DMS153 (cell line): ENCODE measurements at regions not wholly inside any gene's neighbourhood (a gene's known extent, or its start where the extent isn't known, plus 50 kb on each side); places are given as distances from the start of the nearest gene placed in this dataset.
"Not testable (repeated sequence)": the region's sequence is repeated elsewhere in the genome, so short reads cannot be mapped to it uniquely, and the experiment has no call there.

Experiments
- DNase-seq: peaks from one replicate; lab custom pipeline; 2025; lab: John Stamatoyannopoulos, UW

DNA sequence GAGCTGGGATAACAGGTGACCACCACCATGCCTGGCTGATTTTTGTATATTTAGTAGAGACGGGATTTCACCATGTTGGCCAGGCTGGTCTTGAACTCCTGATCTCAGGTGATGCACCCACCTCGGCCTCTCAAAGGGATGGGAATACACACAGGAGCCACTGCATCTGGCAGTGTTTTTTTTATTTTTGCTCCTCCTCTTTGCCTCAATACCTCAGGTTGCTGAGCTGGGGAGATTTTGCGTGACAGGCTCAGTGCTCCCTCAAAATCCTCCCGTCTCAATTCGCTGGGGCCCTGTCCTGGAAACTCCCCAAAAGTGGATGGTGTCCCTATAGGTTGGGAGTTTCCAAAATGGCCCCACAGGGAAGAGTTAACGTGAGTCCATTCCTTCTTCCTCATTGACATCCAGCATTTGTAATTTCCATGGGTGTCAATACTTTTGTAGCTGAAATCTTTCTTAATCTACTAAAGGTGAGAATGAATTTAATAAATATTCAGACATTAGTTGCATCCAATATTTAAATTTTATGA lies 71.8 kb downstream of the GGTLC2 start:
- no peak for DNase-seq

- no peak for DNase-seq
These were observed 73.2 kb downstream of the GGTLC2 start for GRCh38 chr22:22717664-22718063.

DNA sequence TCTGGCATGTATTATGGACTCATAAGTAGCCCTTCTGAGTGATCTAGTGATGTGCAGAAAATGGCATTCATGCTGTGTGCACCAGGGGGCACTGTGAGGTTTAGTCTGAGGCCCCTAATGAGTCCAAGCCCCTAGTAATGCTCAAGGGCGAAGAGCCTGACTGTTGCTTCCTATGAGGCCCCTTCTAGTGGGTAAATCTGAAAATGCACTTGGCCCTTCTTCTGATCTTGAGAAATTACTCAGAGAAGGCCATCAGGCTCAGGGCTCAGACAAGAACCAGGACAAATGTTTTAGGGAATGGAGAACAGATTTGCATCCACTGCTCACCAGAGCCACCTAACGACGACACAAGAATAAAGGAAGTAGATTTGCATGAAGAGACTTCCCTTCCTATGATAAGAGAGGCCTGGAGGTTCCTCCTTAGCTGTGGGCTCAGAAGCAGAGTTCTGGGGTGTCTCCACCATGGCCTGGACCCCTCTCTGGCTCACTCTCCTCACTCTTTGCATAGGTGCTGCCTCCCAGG lies 75.8 kb downstream of the GGTLC2 start:
- no peak for DNase-seq

DNA sequence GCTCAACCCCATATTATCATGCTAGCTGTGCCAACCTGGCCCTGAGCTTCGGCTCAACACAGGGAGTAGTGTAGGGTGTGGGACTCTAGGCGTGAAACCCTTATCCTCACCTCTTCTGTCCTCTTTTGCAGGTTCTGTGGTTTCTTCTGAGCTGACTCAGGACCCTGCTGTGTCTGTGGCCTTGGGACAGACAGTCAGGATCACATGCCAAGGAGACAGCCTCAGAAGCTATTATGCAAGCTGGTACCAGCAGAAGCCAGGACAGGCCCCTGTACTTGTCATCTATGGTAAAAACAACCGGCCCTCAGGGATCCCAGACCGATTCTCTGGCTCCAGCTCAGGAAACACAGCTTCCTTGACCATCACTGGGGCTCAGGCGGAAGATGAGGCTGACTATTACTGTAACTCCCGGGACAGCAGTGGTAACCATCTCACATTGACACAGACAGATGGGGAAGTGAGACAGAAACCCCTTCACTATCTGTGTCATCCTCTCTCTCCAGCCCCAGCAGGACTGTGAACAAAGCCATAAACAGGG lies 76.4 kb downstream of the GGTLC2 start:
- no peak for DNase-seq

DNA sequence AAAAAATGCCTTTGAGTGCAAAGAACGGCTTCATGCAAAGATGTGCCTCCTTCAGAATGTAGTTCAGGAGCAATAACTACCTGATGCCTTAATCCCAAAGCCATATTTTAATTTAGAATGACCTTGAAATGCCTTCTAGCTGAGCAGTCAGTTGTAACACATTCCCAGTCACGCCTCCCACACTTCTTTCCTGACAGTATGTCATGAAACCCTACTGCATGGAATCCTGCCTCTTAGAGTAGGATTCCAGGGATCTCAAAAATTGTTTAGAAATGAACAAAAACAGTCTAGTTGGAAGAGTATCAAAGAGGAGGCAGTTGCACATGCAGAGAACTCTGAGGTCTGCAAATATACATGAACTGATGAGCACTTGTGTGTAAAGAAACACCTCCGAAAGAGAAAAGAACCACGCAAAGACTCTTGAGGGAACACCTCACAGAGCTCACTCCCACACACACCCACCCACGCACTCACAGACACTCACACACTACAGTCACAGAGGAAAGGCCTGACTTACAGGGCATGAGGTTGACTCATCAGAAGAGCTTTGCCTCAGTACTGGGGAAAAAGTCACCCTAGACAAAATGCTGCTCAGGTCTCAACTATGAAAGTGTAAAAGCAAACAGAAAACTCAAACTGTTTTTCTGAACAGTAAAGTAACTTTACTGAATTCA lies 77.4 kb downstream of the GGTLC2 start:
- no peak for DNase-seq

- DNase-seq: no peak
These were observed 84.0 kb downstream of the GGTLC2 start for GRCh38 chr22:22728382-22728781.

GRCh38 chr22:22730655-22731373 lies 86.4 kb downstream of the GGTLC2 start:
- no peak for DNase-seq

GRCh38 chr22:22731374-22731676 lies 86.9 kb downstream of the GGTLC2 start:
- DNase-seq: no peak

DNA sequence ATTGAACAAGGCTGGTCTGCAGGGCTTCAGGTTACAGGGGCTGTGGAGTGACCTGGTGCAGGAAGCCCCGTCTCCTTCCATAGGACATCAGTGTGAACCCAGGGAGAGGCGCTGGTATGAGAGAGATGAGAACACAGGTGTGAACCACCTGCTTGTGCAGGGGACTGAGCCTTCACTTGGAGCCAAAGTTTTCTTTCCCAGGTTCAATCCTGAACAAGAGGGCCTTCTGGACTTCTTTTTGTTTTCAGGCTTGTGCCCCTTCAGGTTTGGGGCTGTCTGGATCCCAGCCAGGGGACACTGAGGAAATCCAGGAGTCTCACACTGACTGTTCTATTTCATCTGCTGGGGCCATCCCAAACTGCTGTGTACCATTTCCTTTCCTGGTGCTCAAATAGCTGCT lies 88.6 kb downstream of the GGTLC2 start:
- DNase-seq: not testable (repeated sequence)

DNA sequence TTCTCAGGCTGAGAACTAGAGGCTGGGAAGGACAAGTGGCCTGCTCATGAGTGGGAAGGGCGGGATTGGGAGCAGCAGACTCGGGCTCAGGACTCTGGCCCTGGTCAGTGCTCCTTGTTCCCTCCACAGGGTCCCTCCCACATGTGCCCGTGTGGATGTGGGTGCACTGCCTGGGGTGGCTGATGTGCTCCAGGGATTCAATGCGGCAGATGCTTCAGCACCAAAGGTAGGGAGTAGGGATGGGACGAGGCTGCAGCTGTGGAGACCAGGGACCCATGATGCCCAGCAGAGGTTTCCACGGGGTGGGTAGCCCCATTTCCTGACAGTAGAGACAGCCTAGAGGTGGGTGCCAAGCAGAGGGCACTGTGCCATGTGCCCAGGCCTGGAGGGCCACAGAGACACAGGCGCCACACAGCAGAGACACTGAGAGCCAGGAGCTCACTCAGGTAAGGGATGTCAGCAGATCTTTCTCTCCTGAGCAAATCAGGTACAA lies 89.5 kb downstream of the GGTLC2 start:
- DNase-seq: no peak

GRCh38 chr22:22734395-22735272 lies 90.2 kb downstream of the GGTLC2 start:
- not testable (repeated sequence) for DNase-seq

DNA sequence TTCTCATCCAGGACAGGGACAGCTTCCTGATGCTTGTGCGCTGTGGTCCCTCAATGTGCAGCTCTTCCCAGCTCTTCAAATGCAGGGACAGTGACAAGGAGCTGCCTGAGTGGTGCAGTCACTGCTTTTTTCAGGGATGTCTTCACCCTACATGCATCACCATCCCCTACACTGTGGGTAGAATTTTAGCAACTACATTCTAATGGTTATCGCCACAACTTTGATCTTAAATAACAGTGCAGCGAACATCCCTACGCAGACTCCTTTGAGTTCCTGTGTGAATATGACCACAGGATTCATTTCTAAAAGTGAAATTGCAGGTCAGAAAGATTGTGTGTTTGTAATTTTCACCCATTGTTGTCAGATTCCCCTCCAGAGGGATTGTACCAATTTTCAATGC lies 90.9 kb downstream of the GGTLC2 start:
- not testable (repeated sequence) for DNase-seq

DNA sequence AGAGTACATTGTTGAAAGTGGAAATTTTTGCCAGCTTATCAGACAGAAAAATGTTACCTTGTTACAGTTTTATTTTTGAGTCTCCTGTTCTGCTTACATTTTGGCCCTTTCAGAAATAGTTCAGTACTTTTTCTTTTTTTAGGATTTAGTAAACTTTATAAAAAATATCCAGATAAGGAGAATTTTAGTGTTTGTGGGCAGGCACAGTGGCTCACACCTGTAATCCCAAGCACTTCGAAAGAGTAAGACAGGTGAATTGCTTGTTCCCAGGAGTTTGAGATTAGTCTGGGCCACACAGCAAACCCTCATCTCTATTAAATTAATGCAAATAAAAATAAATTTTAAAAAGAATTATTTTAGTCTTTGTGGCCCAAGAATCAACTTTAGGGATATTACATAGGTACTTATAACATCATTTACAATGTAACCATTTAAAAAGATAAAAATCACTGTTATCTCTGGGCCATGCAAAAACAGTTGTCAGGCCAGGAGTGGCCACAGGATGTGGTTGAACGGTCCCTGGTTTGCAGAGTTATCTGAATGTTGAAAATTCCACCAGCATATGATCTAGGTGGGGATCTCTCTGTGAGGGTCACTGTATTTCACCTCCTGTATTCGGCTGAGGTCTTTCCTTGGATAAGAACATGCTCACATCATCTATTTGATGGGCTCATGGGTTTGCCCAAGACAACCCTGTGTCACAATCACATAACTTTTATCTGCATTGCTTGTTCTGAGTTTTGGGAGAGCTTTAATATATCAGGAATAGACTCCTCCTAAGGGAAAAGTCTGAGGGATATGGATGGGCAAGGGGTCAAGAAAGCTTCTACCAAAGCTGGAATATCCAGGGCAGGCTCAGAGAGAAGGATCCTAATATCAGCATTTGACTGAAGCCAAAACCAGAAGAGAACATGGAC lies 91.5 kb downstream of the GGTLC2 start:
- no peak for DNase-seq

- DNase-seq: no peak
These were observed 93.2 kb downstream of the GGTLC2 start for GRCh38 chr22:22737590-22737989.

DNA sequence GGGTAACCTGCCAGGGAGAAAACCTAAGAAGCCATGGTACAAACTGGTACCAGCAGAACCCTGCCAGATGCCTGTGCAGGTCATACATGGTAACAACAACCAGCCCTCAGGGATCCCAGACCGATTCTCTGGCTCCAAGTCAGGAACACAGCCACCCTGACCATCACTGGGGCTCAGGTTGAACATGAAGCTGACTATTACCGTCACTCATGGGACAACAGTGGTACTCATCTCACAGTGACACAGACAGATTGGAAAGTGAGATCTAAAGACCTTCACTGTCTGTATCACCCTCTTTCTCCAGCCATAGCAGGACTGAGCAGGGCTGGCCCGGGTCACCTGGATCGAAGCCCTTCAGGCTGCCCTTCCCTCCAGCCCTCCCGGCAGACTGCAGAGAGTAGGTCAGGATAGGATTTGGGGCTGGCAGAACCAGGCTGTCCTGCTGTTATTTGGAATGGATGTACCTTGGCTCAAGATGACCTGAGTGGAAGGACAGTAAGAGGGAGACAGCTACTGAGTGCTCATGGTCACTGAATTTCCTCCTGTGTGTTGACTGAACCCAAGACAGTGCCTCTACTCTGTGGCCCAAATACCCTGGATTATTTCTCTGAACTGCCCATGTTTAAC lies 94.7 kb downstream of the GGTLC2 start:
- no peak for DNase-seq

- no peak for DNase-seq
These were observed 96.3 kb downstream of the GGTLC2 start for GRCh38 chr22:22740560-22741276.

DNA sequence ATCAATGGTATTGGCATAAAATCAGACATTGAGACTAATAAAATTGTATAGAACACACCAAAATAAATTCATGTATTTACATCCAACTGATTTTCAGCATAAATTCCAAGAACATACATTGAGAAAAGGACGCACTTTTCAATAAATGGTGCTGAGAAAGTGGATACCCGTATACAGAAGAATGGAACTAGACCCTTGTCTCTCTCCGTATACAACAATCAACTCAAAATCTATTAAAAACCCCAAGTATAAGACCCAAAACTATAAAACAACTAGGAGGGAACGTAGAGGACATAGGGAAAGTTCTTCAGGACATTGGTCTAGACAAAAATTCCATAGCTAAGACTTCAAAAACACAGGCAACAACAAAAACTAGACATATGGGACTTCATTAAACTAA lies 97.4 kb downstream of the GGTLC2 start:
- DNase-seq: no peak

DNA sequence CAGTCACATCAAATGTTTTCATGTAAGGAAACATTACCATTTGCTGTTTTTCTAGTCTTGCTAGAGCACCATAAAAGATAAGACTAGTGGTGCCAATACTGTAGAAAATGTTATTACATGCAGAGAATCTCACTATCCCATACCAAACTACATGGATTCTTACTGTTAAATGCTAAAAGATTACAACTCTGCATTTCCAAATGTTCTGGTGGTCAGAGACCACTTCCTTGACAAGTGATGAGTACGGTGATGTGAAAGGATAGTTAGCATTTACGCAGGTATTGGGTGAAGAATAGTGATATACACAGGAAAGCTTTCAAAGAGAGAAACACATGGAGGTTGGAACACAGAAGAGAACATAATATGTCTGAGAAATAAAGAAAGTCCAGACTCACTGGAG lies 98.2 kb downstream of the GGTLC2 start:
- DNase-seq: no peak

DNA sequence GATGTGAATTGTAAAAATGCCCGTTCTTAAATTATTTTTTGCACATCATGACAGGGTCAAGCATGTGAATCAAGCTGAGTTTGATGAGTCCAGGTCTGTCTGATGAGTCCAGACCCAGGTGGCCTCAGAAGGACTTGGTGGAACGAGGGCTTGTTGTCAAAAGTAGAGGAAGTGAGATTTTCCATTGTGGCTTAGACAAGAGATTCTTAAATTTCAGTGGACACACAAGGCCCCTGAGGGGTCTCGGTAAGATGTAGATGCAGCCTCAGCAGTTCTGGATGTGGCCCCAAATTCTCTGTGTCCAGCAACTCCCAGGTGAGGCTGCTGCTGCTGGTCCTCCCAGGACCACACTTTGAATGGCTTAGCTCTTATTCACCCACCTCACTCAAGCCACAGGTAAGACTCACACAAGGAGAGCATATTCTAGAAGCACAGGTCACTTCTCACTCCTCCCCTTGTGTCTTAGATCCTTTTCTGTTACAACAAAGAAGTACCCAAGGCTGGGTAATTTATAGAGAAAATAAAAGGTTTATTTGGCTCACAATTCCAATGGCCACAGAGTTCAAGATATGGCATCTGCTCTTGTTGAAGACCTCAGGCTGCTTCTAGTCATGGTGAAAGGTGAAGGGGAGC lies 98.8 kb downstream of the GGTLC2 start:
- no peak for DNase-seq
